ENCODE measurements at regions not wholly inside any gene's neighbourhood (a gene's known extent, or its start where the extent isn't known, plus 50 kb on each side); places are given as distances from the start of the nearest gene placed in this dataset.

DNA sequence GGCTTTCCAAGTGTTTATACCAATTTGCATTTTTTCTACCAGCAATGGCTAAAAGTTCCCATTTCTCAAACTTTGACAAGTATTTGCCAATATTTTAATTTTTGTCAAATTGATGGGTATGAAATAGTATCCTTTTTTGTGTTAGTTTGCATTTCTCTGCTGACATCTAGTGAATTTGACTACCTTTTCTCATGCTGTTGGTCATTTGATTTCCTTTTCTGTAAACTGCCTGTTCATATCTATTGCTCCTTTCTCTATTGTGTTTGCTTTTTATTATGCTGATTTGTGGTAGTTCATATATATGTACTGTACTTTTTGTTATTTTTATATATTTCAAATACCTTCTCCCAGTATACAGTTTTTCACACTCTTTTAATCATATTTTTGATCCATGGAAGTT lies 149.4 kb downstream of the PMAIP1 start:
- Histone ChIP-seq H3K4me3 (ENCODE audit: low read depth, low read length, poor library complexity, severe bottlenecking) (no peak overlapping the region), H3K36me3 (ENCODE audit: insufficient read depth, low read length, poor library complexity, severe bottlenecking) (no peaks in the 10 kb centered on the region), H3K4me1 (ENCODE audit: insufficient read depth, low read length, poor library complexity, severe bottlenecking) (peaks cover under 1% of the 10 kb centered on the region), H3K27me3 (replicated peaks; ENCODE audit: insufficient read depth, low read depth, low read length, poor library complexity) (no peaks in the 10 kb centered on the region), H3K27ac (ENCODE audit: low read depth, low read length, poor library complexity, severe bottlenecking) (no peak overlapping the region), H3K9me3 (ENCODE audit: low read depth, low read length, poor library complexity, severe bottlenecking) (peaks cover 7% of the 10 kb centered on the region)
- CTCF ChIA-PET: no interaction called here
- TF ChIP-seq, protein P1, sequence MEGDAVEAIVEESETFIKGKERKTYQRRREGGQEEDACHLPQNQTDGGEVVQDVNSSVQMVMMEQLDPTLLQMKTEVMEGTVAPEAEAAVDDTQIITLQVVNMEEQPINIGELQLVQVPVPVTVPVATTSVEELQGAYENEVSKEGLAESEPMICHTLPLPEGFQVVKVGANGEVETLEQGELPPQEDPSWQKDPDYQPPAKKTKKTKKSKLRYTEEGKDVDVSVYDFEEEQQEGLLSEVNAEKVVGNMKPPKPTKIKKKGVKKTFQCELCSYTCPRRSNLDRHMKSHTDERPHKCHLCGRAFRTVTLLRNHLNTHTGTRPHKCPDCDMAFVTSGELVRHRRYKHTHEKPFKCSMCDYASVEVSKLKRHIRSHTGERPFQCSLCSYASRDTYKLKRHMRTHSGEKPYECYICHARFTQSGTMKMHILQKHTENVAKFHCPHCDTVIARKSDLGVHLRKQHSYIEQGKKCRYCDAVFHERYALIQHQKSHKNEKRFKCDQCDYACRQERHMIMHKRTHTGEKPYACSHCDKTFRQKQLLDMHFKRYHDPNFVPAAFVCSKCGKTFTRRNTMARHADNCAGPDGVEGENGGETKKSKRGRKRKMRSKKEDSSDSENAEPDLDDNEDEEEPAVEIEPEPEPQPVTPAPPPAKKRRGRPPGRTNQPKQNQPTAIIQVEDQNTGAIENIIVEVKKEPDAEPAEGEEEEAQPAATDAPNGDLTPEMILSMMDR (conservative IDR thresholded peaks at IDR 0.05; ENCODE audit: low read depth, low read length): no peak
- TF ChIP-seq EZH2 (IDR thresholded peaks at IDR 0.05; ENCODE audit: borderline replicate concordance, low read depth, low read length, poor library complexity, severe bottlenecking): no peak
- POLR2A ChIA-PET (ENCODE audit: low non-redundant PET): no interaction called here
- BruUV-seq (replicated peaks): no TSS peak
- intact Hi-C loops (cut with micrococcal nuclease; ENCODE audit: unreplicated experiment): no loop called here
- no peak for DNase-seq (ENCODE audit: low spot score)

DNA sequence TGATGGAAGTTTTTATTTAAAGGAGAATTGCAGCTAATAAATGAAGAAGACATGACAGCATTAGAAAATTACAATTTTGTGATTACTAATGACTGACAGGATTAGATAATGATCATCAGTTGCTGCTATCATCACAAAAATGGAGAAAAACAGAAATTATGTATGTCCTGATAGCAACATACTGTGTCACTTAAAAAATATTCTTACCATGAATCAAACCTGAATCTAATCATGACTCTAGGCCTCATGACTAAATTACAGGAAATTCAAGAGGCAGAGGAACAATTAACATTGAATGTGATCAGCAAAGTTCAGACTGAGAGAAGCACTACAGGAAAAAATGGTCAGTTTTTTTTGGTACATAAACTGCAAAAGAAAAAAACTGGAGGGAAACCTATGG lies 147.8 kb downstream of the PMAIP1 start:
- CTCF ChIA-PET: no interaction called here
- no TSS peak for BruUV-seq (replicated peaks)
- H3K27me3 ChIP-seq (replicated peaks; ENCODE audit: insufficient read depth, low read depth, low read length, poor library complexity): no peaks in the 10 kb centered on the region
- TF ChIP-seq, protein P1 (conservative IDR thresholded peaks at IDR 0.05; ENCODE audit: low read depth, low read length): no peak
- no peak for TF ChIP-seq EZH2 (IDR thresholded peaks at IDR 0.05; ENCODE audit: borderline replicate concordance, low read depth, low read length, poor library complexity, severe bottlenecking)
- no peak for DNase-seq (ENCODE audit: low spot score)
- peaks cover 7% of the 10 kb centered on the region for H3K9me3 ChIP-seq (ENCODE audit: low read depth, low read length, poor library complexity, severe bottlenecking)
- H3K4me1 ChIP-seq (ENCODE audit: insufficient read depth, low read length, poor library complexity, severe bottlenecking): peaks cover 5% of the 10 kb centered on the region
- POLR2A ChIA-PET (ENCODE audit: low non-redundant PET): no interaction called here
- H3K36me3 ChIP-seq (ENCODE audit: insufficient read depth, low read length, poor library complexity, severe bottlenecking): no peaks in the 10 kb centered on the region
- no peak overlapping the region for H3K4me3 ChIP-seq (ENCODE audit: low read depth, low read length, poor library complexity, severe bottlenecking)
- intact Hi-C loops (cut with micrococcal nuclease; ENCODE audit: unreplicated experiment): no loop called here
- no peak overlapping the region for H3K27ac ChIP-seq (ENCODE audit: low read depth, low read length, poor library complexity, severe bottlenecking)

DNA sequence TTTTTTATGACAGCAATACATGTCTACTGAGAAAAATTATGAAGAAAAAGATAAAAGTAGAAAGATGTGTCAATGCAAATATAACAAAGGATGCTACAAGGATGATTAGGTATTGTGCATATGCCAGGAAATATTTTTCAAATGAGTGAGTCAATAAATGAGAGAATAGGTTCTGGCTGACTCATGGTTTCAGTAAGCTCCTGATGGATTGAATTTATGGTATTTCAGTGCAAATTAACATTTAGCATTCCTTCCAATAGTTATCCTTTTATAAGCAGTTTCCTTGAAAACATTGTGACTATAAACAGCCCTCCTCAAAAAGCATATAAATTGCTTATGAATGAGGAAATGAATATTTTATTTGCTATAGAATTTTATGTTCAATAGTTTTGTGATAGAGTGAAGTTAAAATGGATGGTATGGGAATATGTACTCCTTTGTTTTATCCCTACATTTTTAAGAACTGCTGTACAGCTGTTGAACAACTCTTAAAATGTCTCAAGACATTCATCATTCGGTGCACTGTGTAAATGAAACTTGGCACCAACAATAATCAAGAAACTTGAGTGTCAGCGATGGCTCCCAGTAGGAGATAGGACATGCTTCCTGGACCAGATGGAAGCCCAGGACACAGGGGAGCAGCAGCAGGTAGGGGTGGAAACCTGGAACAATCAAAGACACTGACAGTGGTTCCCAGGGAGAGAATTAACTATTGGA lies 144.7 kb downstream of the PMAIP1 start:
- Histone ChIP-seq H3K27ac (ENCODE audit: low read depth, low read length, poor library complexity, severe bottlenecking) (no peak overlapping the region), H3K9me3 (ENCODE audit: low read depth, low read length, poor library complexity, severe bottlenecking) (peaks cover 5% of the 10 kb centered on the region), H3K4me3 (ENCODE audit: low read depth, low read length, poor library complexity, severe bottlenecking) (no peak overlapping the region), H3K36me3 (ENCODE audit: insufficient read depth, low read length, poor library complexity, severe bottlenecking) (no peaks in the 10 kb centered on the region), H3K4me1 (ENCODE audit: insufficient read depth, low read length, poor library complexity, severe bottlenecking) (peaks cover 5% of the 10 kb centered on the region), H3K27me3 (replicated peaks; ENCODE audit: insufficient read depth, low read depth, low read length, poor library complexity) (no peaks in the 10 kb centered on the region)
- ChIA-PET CTCF (no interaction called here), POLR2A (ENCODE audit: low non-redundant PET) (no interaction called here)
- no peak for TF ChIP-seq EZH2 (IDR thresholded peaks at IDR 0.05; ENCODE audit: borderline replicate concordance, low read depth, low read length, poor library complexity, severe bottlenecking)
- TF ChIP-seq, protein P1 (conservative IDR thresholded peaks at IDR 0.05; ENCODE audit: low read depth, low read length): no peak
- BruUV-seq (replicated peaks): no TSS peak
- peak; percentile 51 for DNase-seq (ENCODE audit: low spot score)
- intact Hi-C loops (cut with micrococcal nuclease; ENCODE audit: unreplicated experiment): no loop called here

All from A673 (cell line).